ACC112 (cell line): ENCODE measurements at regions not wholly inside any gene's neighbourhood (a gene's known extent, or its start where the extent isn't known, plus 50 kb on each side); places are given as distances from the start of the nearest gene placed in this dataset.

Experiments
- H2AFZ ChIP-seq: fragments of 200-600 bp; sonication (generic); one replicate; pipeline ENCODE4 v1.6.0; 2017; ENCODE audit warnings: antibody characterized with exemption, low read length; ENCODE audit not compliant: unreplicated experiment
- H3K27ac ChIP-seq: fragments of 200-600 bp; sonication (generic); 2 replicates; pipeline ENCODE4 v1.5.1; 2014; ENCODE audit warnings: low read depth, mild to moderate bottlenecking, antibody characterized with exemption, low read length, moderate library complexity
- H3K27me3 ChIP-seq: fragments of 200-600 bp; sonication (generic); 2 replicates; pipeline ENCODE4 v1.6.1; 2014; ENCODE audit warnings: mild to moderate bottlenecking, antibody characterized with exemption, low read length, moderate library complexity, mixed read lengths; ENCODE audit not compliant: insufficient read depth
- H3K36me3 ChIP-seq: fragments of 200-600 bp; sonication (generic); 2 replicates; pipeline ENCODE4 v1.6.1; 2016; ENCODE audit warnings: mild to moderate bottlenecking, antibody characterized with exemption, low read length, moderate library complexity, mixed read lengths; ENCODE audit not compliant: insufficient read depth
- H3K4me1 ChIP-seq: fragments of 200-600 bp; sonication (generic); one replicate; pipeline ENCODE4 v1.6.1; 2016; ENCODE audit warnings: low read length, mixed read lengths; ENCODE audit not compliant: insufficient read depth, unreplicated experiment, control insufficient read depth
- H3K4me3 ChIP-seq: fragments of 200-600 bp; sonication (generic); 2 replicates; pipeline ENCODE4 v1.5.1; 2014; ENCODE audit warnings: mild to moderate bottlenecking, low read depth, low read length
- H3K79me2 ChIP-seq: fragments of 200-600 bp; sonication (generic); one replicate; pipeline ENCODE4 v1.6.0; 2016; ENCODE audit warnings: low read length; ENCODE audit not compliant: control insufficient read depth, unreplicated experiment, insufficient read depth

DNA sequence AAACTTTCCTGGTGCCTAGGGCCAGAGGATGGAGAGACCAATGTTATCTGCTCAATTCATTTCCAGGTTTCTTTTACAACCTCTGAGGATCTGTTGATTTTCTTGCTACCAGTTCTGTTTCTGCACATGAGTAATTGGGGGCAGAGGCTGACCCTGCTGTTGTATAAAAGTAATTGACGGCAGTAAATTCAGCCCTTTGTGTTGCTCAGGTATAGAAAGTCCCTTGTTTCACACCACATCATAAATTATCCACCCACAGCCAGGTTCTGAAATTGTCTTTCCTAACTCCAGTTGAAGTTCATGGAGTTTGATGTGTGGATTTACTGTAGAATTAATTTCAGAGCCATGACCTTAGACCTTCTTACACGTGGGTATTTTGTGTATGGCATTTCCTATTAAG, 107.4 kb upstream of the GRIK2 start:
- Histone ChIP-seq H3K4me3 (no peak overlapping the region), H3K36me3 (no peaks in the 10 kb centered on the region), H3K4me1 (no peaks in the 10 kb centered on the region), H3K79me2 (no peaks in the 10 kb centered on the region), H3K27me3 (no peaks in the 10 kb centered on the region), H3K27ac (no peak overlapping the region), H2AFZ (no peak overlapping the region)

GRCh38 chr6:101290346-101290745, 103.2 kb upstream of the GRIK2 start:
- Histone ChIP-seq H2AFZ (no peak overlapping the region), H3K36me3 (no peaks in the 10 kb centered on the region), H3K4me3 (no peak overlapping the region), H3K27me3 (no peaks in the 10 kb centered on the region), H3K4me1 (no peaks in the 10 kb centered on the region), H3K79me2 (no peaks in the 10 kb centered on the region), H3K27ac (no peak overlapping the region)

- Histone ChIP-seq H3K27me3 (no peaks in the 10 kb centered on the region), H3K79me2 (no peaks in the 10 kb centered on the region), H3K36me3 (no peaks in the 10 kb centered on the region), H3K27ac (no peak overlapping the region), H2AFZ (no peak overlapping the region), H3K4me3 (no peak overlapping the region), H3K4me1 (no peaks in the 10 kb centered on the region)
Observed at GRCh38 chr6:101294051-101294638, 99.4 kb upstream of the GRIK2 start.

DNA sequence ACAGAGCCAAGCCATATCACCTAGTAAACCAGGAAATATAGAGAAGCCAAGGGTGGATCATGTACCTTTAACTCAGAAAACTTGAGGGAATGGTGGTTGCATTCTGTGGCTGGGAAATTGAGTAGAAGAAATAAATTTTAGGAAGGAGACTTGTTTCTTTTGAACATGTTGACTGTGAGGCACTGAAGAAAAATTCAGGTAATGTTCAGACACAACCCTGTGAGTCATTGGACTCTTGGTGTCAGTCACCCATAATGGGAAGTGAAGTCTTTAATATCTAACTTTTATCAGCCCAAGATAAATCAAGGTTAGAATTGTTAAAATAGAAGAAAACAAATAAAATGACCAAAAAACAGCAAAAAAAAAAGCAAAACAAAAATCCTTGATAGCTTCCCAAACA, 98.8 kb upstream of the GRIK2 start:
- Histone ChIP-seq H3K27me3 (no peaks in the 10 kb centered on the region), H3K36me3 (no peaks in the 10 kb centered on the region), H2AFZ (no peak overlapping the region), H3K79me2 (no peaks in the 10 kb centered on the region), H3K4me1 (no peaks in the 10 kb centered on the region), H3K27ac (no peak overlapping the region), H3K4me3 (no peak overlapping the region)

GRCh38 chr6:101296169-101296960, 97.1 kb upstream of the GRIK2 start:
- H3K27me3 ChIP-seq = no peaks in the 10 kb centered on the region
- no peak overlapping the region for H3K27ac ChIP-seq
- H3K36me3 ChIP-seq = no peaks in the 10 kb centered on the region

DNA sequence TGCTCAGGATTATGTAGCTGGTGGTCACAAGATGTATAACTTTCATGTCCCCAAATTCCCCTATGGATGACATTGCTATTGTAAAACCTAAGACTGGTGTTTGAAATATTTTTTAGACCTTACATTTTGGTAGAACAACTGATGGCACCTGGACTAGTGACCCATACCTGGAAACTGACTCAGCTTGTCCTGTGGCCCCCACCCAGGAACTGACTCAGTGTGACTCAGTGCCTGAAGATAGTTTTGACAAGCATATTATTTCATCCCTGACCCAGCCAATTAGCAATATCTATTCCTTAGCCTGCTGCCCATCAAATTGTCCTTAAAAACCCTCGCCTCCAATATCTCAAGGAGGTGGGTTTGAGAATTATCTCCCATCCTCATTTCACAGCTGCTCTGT, 90.9 kb upstream of the GRIK2 start:
- Histone ChIP-seq H3K4me1 (no peaks in the 10 kb centered on the region), H3K27ac (no peak overlapping the region), H2AFZ (no peak overlapping the region), H3K4me3 (no peak overlapping the region), H3K27me3 (no peaks in the 10 kb centered on the region), H3K36me3 (no peaks in the 10 kb centered on the region), H3K79me2 (no peaks in the 10 kb centered on the region)

More at GRCh38 chr6:101296169-101296960, 97.1 kb upstream of the GRIK2 start:
- no peak overlapping the region for H3K4me3 ChIP-seq
- no peak overlapping the region for H2AFZ ChIP-seq
- no peaks in the 10 kb centered on the region for H3K4me1 ChIP-seq
- H3K79me2 ChIP-seq = no peaks in the 10 kb centered on the region

DNA sequence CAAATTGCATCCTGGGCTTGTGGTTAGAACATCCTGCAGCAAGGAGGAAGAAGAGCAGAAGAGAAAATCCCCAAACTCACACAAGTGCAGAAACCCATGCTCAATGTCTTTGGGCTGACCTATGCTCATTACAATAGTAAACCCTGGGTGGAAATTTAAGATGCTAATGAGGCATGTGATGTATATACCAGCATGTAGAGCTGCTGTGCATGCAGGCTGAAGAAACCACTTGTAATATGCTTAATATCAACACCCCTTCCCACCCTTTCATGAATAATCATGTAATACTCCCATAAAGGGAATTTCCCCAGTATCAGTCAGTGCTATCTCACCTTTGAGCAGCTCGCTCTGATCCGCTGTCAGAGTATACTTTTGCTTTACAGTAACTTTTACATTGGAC, 90.0 kb upstream of the GRIK2 start:
- Histone ChIP-seq H3K79me2 (no peaks in the 10 kb centered on the region), H3K36me3 (no peaks in the 10 kb centered on the region), H3K4me3 (no peak overlapping the region), H3K4me1 (no peaks in the 10 kb centered on the region), H2AFZ (no peak overlapping the region), H3K27ac (no peak overlapping the region), H3K27me3 (no peaks in the 10 kb centered on the region)

DNA sequence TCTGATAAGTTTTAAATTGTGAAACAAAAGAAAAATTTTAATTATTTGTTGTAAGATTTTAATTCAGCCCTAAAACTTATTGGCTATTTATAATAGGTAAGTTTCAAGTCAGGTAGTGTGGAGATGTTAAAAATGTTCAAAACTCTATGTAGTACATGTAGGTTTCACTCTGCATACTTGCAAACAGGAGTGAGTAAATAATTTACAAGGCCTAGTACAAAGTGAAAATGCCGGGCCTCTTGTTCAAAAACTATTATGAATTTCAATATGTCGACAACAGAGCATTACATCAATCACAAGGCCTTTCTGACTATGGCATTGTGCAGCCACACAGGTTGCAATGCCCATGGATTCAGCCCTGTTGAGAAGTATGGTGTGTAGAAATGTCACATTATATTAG, 80.9 kb upstream of the GRIK2 start:
- H3K4me3 ChIP-seq = no peak overlapping the region
- H2AFZ ChIP-seq = no peak overlapping the region
- no peaks in the 10 kb centered on the region for H3K4me1 ChIP-seq

DNA sequence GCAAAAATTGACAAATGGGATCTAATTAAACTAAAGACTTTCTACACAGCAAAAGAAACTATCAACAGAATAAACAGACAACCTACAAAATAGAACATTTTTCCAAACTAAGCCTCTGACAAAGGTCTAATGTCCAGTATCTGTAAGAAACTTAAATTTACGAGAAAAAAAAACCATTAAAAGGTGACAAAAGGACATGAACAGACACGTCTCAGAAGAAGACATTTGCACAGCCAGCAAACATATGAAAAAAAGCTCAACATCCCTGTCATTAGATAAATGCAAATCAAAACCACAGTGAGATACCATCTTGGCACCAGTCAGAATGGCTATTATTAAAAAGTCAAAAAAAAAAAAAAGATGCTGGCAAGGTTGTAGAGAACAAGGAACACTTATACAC, 70.6 kb upstream of the GRIK2 start:
- Histone ChIP-seq H3K27ac (no peak overlapping the region), H3K4me1 (no peaks in the 10 kb centered on the region), H3K4me3 (no peak overlapping the region), H3K27me3 (no peaks in the 10 kb centered on the region), H2AFZ (no peak overlapping the region), H3K79me2 (no peaks in the 10 kb centered on the region), H3K36me3 (no peaks in the 10 kb centered on the region)

More for the DNA sequence above, 80.9 kb upstream of the GRIK2 start:
- no peaks in the 10 kb centered on the region for H3K27me3 ChIP-seq
- no peak overlapping the region for H3K27ac ChIP-seq
- no peaks in the 10 kb centered on the region for H3K79me2 ChIP-seq
- H3K36me3 ChIP-seq = no peaks in the 10 kb centered on the region

DNA sequence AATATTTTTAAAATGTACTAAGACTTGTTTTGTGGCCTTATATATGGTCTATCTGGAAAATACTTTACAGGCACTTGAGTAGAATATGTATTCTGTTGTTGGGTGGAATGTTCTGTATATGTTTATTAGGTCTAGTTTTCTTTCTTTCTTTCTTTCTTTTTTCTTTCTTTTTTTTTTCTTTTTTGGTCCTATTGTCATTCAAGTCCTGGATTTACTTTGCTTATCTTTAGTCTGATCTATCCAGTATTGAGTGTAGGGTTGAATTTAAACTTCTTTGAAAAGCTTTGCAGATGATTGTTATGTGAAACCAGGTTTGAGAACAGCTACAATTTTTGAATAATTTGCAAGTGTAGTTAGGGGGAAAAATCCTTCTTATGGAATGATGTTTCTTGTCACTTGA, 67.1 kb upstream of the GRIK2 start:
- Histone ChIP-seq H3K4me1 (no peaks in the 10 kb centered on the region), H3K4me3 (no peak overlapping the region), H2AFZ (no peak overlapping the region), H3K79me2 (no peaks in the 10 kb centered on the region), H3K27me3 (no peaks in the 10 kb centered on the region), H3K27ac (no peak overlapping the region), H3K36me3 (no peaks in the 10 kb centered on the region)

- no peak overlapping the region for H2AFZ ChIP-seq
- no peak overlapping the region for H3K4me3 ChIP-seq
- H3K27ac ChIP-seq = no peak overlapping the region
Observed at GRCh38 chr6:101341926-101342325, 51.6 kb upstream of the GRIK2 start.

More at GRCh38 chr6:101341926-101342325, 51.6 kb upstream of the GRIK2 start:
- Histone ChIP-seq H3K4me1 (no peaks in the 10 kb centered on the region), H3K36me3 (no peaks in the 10 kb centered on the region), H3K79me2 (no peaks in the 10 kb centered on the region), H3K27me3 (no peaks in the 10 kb centered on the region)
